ENCODE measurements at regions not wholly inside any gene's neighbourhood (a gene's known extent, or its start where the extent isn't known, plus 50 kb on each side); places are given as distances from the start of the nearest gene placed in this dataset.
A peak's percentile ranks its signal among the peaks of the same experiment; 100 is the strongest.

DNA sequence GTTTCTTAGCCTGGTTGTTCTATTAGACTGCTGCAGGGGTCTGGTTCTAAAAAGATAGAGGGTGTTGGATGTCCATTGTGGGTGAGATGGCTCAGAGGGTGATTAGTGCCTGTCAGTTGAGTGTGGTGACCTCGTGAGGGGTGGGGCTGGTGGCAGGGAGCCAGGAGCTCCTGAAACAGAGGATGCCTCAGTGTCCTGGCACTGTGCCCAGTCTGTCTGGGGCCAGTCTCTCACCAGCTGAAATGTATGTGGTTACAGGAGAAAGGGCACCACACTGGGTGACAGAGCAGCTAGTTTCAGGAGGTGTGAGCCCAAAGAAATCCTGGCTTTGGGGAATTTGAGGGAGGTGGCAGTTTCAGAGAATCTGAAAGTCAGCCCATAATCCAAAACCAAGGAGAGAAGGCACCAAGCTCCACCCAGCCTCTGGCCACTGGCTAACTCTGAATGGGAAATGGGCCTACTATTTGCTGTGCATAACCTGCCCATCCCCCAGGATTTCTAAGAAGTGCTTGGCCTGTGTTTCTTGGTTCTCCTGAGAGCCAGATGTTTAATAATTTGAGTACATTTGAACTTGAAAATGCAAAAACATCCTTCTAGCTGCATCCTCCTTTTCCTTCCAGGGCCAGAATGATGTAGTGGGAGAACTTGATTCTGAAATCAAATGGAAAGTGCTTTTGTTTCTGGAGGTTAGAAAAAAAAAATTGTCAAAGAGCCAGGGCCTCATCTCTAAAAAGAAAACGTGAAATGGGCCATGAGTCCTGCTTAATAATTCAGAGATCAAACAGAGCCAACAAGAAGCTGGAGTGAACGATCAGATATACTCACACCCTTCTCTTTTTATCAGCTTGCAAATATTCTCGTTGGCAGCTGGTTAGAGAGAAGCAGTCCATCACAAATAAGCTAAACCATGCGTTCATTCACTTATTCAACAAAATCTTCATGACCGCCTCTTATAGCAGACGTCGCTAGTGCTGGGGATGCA is 92.3 kb downstream of the B3GNT2 start (continued):
- TF ChIP-seq BCL6B (tag by site-specific recombination; IDR thresholded peaks at IDR 0.05) (peak; percentile 36; the same call in 1 of the 2 replicates), ZNF585B (tag by site-specific recombination; IDR thresholded peaks at IDR 0.05) (no peak), ZNF580 (tag by site-specific recombination; IDR thresholded peaks at IDR 0.05) (no peak), AEBP2 (tag by site-specific recombination; IDR thresholded peaks at IDR 0.05; ENCODE audit: borderline replicate concordance) (no peak), ZNF626 (tag by site-specific recombination; IDR thresholded peaks at IDR 0.05) (no peak), GLI2 (tag by site-specific recombination; IDR thresholded peaks at IDR 0.05; ENCODE audit: borderline replicate concordance, low read depth) (no peak), ZFP37 (tag by site-specific recombination; IDR thresholded peaks at IDR 0.05) (no peak), ZNF792 (tag by site-specific recombination; IDR thresholded peaks at IDR 0.05) (no peak), ZNF335 (tag by site-specific recombination; conservative IDR thresholded peaks at IDR 0.05) (no peak), ZNF114 (tag by site-specific recombination; IDR thresholded peaks at IDR 0.05) (no peak), ZBTB20 (tag by site-specific recombination; IDR thresholded peaks at IDR 0.05) (no peak), ZNF473 (tag by site-specific recombination; IDR thresholded peaks at IDR 0.05) (no peak), ZNF394 (tag by site-specific recombination; IDR thresholded peaks at IDR 0.05; ENCODE audit: borderline replicate concordance) (no peak), MEIS1 (CRISPR knock-in tag; IDR thresholded peaks at IDR 0.05; ENCODE audit: borderline replicate concordance) (peak; percentile 86), ZFP41 (tag by site-specific recombination; IDR thresholded peaks at IDR 0.05; ENCODE audit: borderline replicate concordance) (no peak), ZNF302 (tag by site-specific recombination; IDR thresholded peaks at IDR 0.05; ENCODE audit: low read depth) (no peak), ZNF560 (tag by site-specific recombination; IDR thresholded peaks at IDR 0.05; ENCODE audit: borderline replicate concordance) (no peak), ZNF2 (tag by site-specific recombination; IDR thresholded peaks at IDR 0.05) (no peak), ZNF660 (tag by site-specific recombination; IDR thresholded peaks at IDR 0.05) (peak; percentile 98), ZNF670 (tag by site-specific recombination; IDR thresholded peaks at IDR 0.05; ENCODE audit: low read depth) (no peak), ZNF664 (tag by site-specific recombination; IDR thresholded peaks at IDR 0.05) (no peak), IKZF3 (tag by site-specific recombination; IDR thresholded peaks at IDR 0.05) (0 out of 2 replicates have a peak, but pooled peaks have one; percentile 25), KLF16 (tag by site-specific recombination; IDR thresholded peaks at IDR 0.05) (peak; percentile 74; the same call in 1 of the 2 replicates), ZNF146 (tag by site-specific recombination; IDR thresholded peaks at IDR 0.05) (no peak), ZNF175 (tag by site-specific recombination; IDR thresholded peaks at IDR 0.05) (no peak), GLI4 (tag by site-specific recombination; IDR thresholded peaks at IDR 0.05) (no peak), ZNF398 (tag by site-specific recombination; IDR thresholded peaks at IDR 0.05) (peak; percentile 41), SP2 (tag by site-specific recombination; IDR thresholded peaks at IDR 0.05) (no peak), SETDB1 (IDR thresholded peaks at IDR 0.05; ENCODE audit: insufficient read length, low read length) (no peak), REPIN1 (tag by site-specific recombination; IDR thresholded peaks at IDR 0.05; ENCODE audit: low read depth) (no peak), ZBTB21 (tag by site-specific recombination; IDR thresholded peaks at IDR 0.05) (no peak)
- TF ChIP-seq, protein P1, sequence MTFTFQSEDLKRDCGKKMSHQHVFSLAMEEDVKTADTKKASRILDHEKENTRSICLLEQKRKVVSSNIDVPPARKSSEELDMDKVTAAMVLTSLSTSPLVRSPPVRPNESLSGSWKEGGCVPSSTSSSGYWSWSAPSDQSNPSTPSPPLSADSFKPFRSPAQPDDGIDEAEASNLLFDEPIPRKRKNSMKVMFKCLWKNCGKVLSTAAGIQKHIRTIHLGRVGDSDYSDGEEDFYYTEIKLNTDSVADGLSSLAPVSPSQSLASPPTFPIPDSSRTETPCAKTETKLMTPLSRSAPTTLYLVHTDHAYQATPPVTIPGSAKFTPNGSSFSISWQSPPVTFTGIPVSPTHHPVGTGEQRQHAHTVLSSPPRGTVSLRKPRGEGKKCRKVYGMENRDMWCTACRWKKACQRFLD (tag by site-specific recombination; IDR thresholded peaks at IDR 0.05), result no peak
- TF ChIP-seq, protein P2, sequence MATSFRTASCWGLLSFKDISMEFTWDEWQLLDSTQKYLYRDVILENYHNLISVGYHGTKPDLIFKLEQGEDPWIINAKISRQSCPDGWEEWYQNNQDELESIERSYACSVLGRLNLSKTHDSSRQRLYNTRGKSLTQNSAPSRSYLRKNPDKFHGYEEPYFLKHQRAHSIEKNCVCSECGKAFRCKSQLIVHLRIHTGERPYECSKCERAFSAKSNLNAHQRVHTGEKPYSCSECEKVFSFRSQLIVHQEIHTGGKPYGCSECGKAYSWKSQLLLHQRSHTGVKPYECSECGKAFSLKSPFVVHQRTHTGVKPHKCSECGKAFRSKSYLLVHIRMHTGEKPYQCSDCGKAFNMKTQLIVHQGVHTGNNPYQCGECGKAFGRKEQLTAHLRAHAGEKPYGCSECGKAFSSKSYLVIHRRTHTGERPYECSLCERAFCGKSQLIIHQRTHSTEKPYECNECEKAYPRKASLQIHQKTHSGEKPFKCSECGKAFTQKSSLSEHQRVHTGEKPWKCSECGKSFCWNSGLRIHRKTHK (tag by site-specific recombination; IDR thresholded peaks at IDR 0.05), result no peak

Measured in HEK293 (cell line).